K562 (cell line): ENCODE measurements at regions not wholly inside any gene's neighbourhood (a gene's known extent, or its start where the extent isn't known, plus 50 kb on each side); places are given as distances from the start of the nearest gene placed in this dataset.

Source experiments
- ARID1B ChIP-seq: fragments of 450-650 bp; IDR thresholded peaks from 2 replicates; pipeline ENCODE4 v1.6.1; 2016; ENCODE audit warnings: antibody characterized with exemption, mild to moderate bottlenecking, inconsistent platforms
- ATF1 ChIP-seq, 2 experiments: fragments of 450-650 bp in 1 of 2; IDR thresholded peaks; 2 replicates each; pipeline ENCODE4 v1.6.1; 2016; ENCODE audit warnings: missing compliant biosample characterization in 1 of 2, missing genetic modification characterization in 1 of 2
- CHD4 ChIP-seq: fragments of 200-600 bp; sonication (generic); IDR thresholded peaks from 3 replicates; pipeline ENCODE4 v1.6.1; 2012; ENCODE audit warnings: low read depth, mild to moderate bottlenecking, mixed read lengths, low read length, inconsistent platforms; ENCODE audit not compliant: insufficient read depth, insufficient replicate concordance, poor library complexity, severe bottlenecking
- CREB3 ChIP-seq: fragments of 450-650 bp; conservative IDR thresholded peaks from 2 replicates; pipeline ENCODE4 v1.6.1; 2016; ENCODE audit warnings: missing genetic modification characterization, low read depth, mild to moderate bottlenecking, missing compliant biosample characterization, moderate library complexity
- EP300 ChIP-seq: IDR thresholded peaks from 2 replicates; pipeline ENCODE4 v1.6.1; 2012; ENCODE audit warnings: low read length, improper control_type of control experiment
- FOXJ2 ChIP-seq: fragments of 200-800 bp; sonication (Bioruptor generic); IDR thresholded peaks from 2 replicates; pipeline ENCODE4 v1.6.1; 2016; ENCODE audit warnings: missing genetic modification characterization, missing compliant biosample characterization
- FOXP4 ChIP-seq: sonication (generic); formaldehyde crosslinking; IDR thresholded peaks from 2 replicates; pipeline ENCODE4 v1.8.0; 2022; ENCODE audit warnings: mild to moderate bottlenecking, missing genetic modification reagents, borderline replicate concordance
- HNRNPUL1 ChIP-seq: fragments of 200-400 bp; formaldehyde crosslinking; IDR thresholded peaks from 2 replicates; pipeline ENCODE4 v1.6.1; 2017; ENCODE audit warnings: low read length
- JUN ChIP-seq, 2 experiments: sonication (generic) in 1 of 2; formaldehyde crosslinking in 1 of 2; IDR thresholded peaks; 2 replicates each; pipeline versions ENCODE4 v1.6.1 to v1.8.0; 2012 to 2022; ENCODE audit warnings: borderline replicate concordance in 2 of 2, mild to moderate bottlenecking in 2 of 2, improper control_type of control experiment in 1 of 2, low read depth in 1 of 2, low read length in 1 of 2, missing genetic modification reagents in 1 of 2
- MBD2 ChIP-seq: sonication (generic); IDR thresholded peaks from 2 replicates; pipeline ENCODE4 v1.6.1; 2016; ENCODE audit warnings: low read depth, borderline replicate concordance
- MEIS2 ChIP-seq: fragments of 450-650 bp; IDR thresholded peaks from 2 replicates; pipeline ENCODE4 v1.6.1; 2014; ENCODE audit warnings: mild to moderate bottlenecking; ENCODE audit not compliant: partially characterized antibody
- OTX1 ChIP-seq: fragments of 450-650 bp; formaldehyde crosslinking; IDR thresholded peaks from 2 replicates; pipeline ENCODE4 v1.4.0; 2022; ENCODE audit warnings: mild to moderate bottlenecking
- POLR3A ChIP-seq: IDR thresholded peaks from 2 replicates; pipeline ENCODE4 v1.6.1; 2011; ENCODE audit warnings: borderline replicate concordance, mild to moderate bottlenecking, moderate library complexity; ENCODE audit not compliant: insufficient read length, insufficient read depth; ENCODE audit errors: extremely low read depth
- PRPF4 ChIP-seq: fragments of 200-400 bp; formaldehyde crosslinking; IDR thresholded peaks from one replicate; pipeline ENCODE4 v1.6.1; 2017; ENCODE audit warnings: low read length, low read depth, mild to moderate bottlenecking; ENCODE audit not compliant: insufficient read depth, poor library complexity, severe bottlenecking
- RBM22 ChIP-seq: fragments of 200-400 bp; formaldehyde crosslinking; IDR thresholded peaks from 2 replicates; pipeline ENCODE4 v1.6.1; 2018; ENCODE audit warnings: low read length, low read depth; ENCODE audit not compliant: poor library complexity, severe bottlenecking
- RHOXF2B ChIP-seq: fragments of 250-450 bp; sonication (Bioruptor Pico); conservative IDR thresholded peaks from 2 replicates; pipeline ENCODE4 v1.5.1; 2021
- SOX6 ChIP-seq: fragments of 450-650 bp; IDR thresholded peaks from 2 replicates; pipeline ENCODE4 v1.6.1; 2014; ENCODE audit warnings: mild to moderate bottlenecking
- TCF7L2 ChIP-seq: fragments of 150-350 bp; IDR thresholded peaks from 2 replicates; pipeline ENCODE4 v1.6.1; 2016; ENCODE audit warnings: low read depth, mild to moderate bottlenecking, low read length, moderate library complexity
- ZBTB1 ChIP-seq: sonication (generic); formaldehyde crosslinking; IDR thresholded peaks from 2 replicates; pipeline ENCODE4 v1.8.1; 2023; ENCODE audit warnings: missing genetic modification reagents, low read depth, mild to moderate bottlenecking, borderline replicate concordance
- ZNF592 ChIP-seq: fragments of 450-650 bp; IDR thresholded peaks from 2 replicates; pipeline ENCODE4 v1.6.1; 2017; ENCODE audit warnings: antibody characterized with exemption, mild to moderate bottlenecking
- TF ChIP-seq, protein P1 (sequence below): fragments of 250-450 bp; sonication (Bioruptor Pico); IDR thresholded peaks from 2 replicates; pipeline ENCODE4 v1.5.0; 2021

- TF ChIP-seq HNRNPUL1 = no peak
- TF ChIP-seq FOXJ2 = no peak
- TF ChIP-seq ATF1 (CRISPR knock-in tag; IDR thresholded peaks at IDR 0.05) = no peak
- TF ChIP-seq ATF1 (tag; IDR thresholded peaks at IDR 0.05) = peak; percentile 75
- TF ChIP-seq ARID1B = no peak
- no peak for TF ChIP-seq MBD2
- TF ChIP-seq CHD4 = no peak
- no peak for TF ChIP-seq POLR3A
- no peak for TF ChIP-seq TCF7L2
- no peak for TF ChIP-seq EP300
- no peak for TF ChIP-seq PRPF4
- TF ChIP-seq, protein P1, sequence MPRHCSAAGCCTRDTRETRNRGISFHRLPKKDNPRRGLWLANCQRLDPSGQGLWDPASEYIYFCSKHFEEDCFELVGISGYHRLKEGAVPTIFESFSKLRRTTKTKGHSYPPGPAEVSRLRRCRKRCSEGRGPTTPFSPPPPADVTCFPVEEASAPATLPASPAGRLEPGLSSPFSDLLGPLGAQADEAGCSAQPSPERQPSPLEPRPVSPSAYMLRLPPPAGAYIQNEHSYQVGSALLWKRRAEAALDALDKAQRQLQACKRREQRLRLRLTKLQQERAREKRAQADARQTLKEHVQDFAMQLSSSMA (CRISPR knock-in tag) = no peak
- TF ChIP-seq OTX1 = no peak
- TF ChIP-seq RBM22 = no peak
- TF ChIP-seq RHOXF2B = no peak
- TF ChIP-seq JUN (IDR thresholded peaks at IDR 0.05; ENCODE audit: borderline replicate concordance, low read depth, low read length) = peak; percentile 41; the same call in 1 of the 2 replicates
- no peak for TF ChIP-seq JUN (CRISPR knock-in tag; IDR thresholded peaks at IDR 0.05; ENCODE audit: borderline replicate concordance)
- TF ChIP-seq FOXP4 = no peak
- TF ChIP-seq MEIS2 = no peak
- TF ChIP-seq CREB3 = no peak
- no peak for TF ChIP-seq ZNF592
- no peak for TF ChIP-seq ZBTB1 (CRISPR knock-in tag)
- peak; percentile 40; the same call in 1 of the 2 replicates for TF ChIP-seq SOX6
Observed at GRCh38 chr4:138946306-138946705, 69.3 kb upstream of the NOCT start (continued).
